ENCODE measurements at regions not wholly inside any gene's neighbourhood (a gene's known extent, or its start where the extent isn't known, plus 50 kb on each side); places are given as distances from the start of the nearest gene placed in this dataset.
A peak's percentile ranks its signal among the peaks of the same experiment; 100 is the strongest.
"Not testable (repeated sequence)": the region's sequence is repeated elsewhere in the genome, so short reads cannot be mapped to it uniquely, and the experiment has no call there.

DNA sequence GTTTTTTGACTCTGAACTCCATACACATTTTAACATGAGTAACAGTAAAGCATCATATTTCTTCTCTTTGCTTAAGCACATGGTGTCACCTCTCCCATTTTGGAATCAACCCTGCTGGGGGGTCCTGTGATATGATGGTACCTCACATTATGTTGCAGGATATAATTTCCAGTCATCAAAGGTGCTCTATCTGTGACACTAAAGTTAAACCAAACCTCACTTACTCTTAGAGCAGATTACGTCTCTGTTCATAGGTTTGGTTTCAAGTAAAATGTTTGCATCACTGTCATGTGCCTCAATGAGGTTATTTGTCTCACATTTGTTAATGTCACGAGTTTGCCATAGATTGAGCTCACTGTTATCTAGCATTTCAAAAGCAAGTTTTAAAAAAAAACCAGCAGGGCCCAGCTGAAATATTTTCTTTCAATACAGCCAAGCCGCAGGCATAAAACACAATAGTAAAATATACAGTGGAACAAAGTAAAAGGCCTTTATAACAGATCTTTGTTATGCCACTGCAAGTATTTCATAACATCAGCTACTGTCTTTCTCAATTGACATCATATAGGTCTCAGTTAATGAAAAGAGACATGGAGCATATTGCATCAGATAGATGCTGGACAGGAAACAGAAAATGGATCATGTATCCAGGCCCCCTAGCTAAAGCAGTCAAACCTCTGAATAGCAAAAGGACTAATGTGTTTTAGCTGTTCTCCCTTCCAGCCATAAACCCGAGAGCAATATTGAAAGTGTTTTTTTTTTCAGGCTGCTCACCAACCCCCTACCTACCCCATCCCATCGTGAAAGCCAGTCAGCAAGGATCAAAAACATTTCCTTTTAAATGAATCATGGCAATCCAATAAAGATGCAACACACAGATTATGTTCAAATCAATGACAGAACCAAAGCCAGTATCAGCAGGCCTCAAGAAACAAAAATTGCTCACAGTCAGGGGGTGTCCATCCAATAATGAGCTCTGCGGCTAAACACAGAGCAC lies 182.1 kb upstream of the ITGA1 start:
- DNase-seq (ENCODE audit: low read depth in 2 of 2) = peak in 1 of 2 experiments; percentile 0

DNA sequence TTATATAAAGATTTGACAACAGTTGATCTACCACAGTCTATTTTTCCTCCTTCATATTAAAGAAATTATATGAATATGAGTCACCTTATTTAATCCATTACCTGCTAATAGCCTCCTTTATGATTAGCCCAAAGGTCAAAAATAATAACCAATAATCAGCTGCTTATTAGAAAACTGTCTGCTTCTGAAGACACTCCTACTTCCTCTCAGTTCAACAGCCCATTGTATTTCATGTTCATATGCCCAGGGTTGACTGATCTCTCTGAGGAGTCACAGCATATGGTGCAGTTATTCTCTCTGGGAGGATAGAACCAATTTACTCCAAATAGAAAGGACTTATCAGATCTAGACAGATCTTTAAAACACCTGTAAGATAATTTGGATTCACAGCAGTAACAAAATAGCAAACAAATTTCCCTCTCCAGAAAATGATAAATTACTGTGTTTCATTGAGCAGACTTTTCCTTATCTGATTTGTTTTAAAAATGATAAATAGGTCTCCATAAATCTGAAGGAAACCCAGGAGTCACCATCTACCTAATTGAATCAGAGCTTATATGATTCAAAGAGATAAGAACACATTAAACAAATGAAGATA lies 180.4 kb upstream of the ITGA1 start:
- no peak for DNase-seq (ENCODE audit: low read depth in 2 of 2)

DNA sequence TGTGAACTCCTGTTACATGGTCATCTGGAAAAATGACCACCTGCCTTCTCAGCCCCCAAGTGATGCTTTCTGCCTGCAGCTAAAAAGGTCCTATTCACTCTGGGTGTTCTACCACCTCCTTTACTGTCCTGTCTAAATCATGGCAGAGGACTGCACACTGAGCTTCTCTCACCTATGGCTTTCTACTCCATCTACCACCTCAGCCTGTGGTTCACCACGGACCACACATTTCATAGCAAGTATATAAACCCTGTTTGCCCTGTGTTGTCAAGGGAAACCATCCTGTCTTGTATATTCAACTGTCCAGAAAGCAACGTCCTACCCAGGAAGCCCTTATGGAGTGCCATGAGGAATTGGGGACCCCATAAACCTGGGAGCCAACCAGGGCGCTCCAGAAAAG lies 167.4 kb upstream of the ITGA1 start:
- DNase-seq (ENCODE audit: low read depth in 2 of 2) = no peak

DNA sequence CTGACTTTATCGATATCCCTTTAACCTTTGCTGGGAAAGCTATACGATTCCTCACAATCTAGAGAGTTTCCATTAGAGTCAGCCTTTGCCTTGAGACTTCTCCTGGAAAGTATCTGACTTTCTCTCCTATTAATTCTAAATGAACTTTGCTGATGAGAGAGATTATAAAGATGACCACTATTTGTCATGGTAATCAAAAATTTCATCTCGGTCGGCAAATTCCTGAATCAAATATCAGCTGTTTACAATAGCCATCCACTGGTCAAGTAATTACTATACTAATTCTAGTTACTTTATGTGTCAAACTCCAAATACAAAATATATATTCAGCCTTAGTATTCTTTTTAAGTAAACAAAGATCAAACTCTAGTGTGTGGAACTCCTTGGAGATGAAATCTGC lies 164.4 kb upstream of the ITGA1 start:
- DNase-seq (ENCODE audit: low read depth in 2 of 2) = no peak

DNA sequence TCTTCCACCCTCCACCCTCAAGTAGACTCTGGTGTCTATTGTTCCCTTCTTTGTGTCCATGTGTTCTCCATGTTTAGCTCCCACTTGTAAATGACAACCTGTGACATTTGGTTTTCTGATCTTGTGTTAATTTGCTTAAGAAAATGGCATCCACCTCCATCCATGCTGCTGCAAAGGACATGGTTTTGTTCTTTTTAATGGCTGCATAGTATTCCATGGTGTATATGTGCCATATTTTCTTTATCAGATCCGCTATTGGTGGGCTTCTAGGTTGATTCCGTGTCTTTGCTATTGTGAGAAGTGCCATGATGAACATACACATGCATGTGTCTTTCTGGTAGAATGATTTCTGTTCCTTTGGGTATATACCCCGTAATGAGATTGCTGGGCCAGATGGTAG lies 163.4 kb upstream of the ITGA1 start:
- DNase-seq (ENCODE audit: low read depth in 2 of 2) = no peak

DNA sequence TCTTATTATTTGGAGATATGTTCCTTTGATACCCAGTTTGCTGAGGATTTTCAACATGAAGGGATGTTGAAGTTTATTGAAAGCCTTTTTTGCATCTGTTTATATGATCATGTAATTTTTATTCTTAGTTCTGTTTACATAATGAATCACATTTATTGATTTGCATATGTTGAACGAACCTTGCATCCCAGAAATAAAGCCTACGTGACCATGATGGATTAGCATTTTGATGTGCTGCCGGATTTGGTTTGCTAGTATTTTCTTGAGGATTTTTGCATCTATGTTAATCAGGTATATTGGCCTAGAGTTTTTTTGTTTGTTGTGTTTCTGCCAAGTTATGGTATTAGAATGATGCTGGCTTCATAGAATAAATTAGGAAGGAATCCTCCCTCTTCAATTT lies 161.4 kb upstream of the ITGA1 start:
- DNase-seq (ENCODE audit: low read depth in 2 of 2) = no peak

DNA sequence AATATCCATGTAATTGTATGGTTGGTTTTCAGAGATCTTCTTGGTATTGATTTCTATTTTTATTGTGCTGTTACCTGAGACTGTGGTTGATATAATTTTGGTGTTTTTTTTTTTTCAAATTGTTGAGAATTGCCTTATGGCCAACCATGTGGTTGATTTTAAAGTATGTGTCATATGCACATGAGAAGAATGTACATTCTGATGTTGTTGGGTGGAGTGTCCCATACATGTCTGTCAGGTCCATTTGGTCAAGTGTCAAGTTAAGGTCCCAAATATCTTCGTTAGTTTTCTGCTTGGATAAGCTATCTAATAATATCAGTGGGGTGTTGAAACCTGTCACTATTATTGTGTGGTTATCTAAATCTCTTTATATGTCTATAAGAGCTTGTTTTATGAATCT lies 160.0 kb upstream of the ITGA1 start:
- no peak for DNase-seq (ENCODE audit: low read depth in 2 of 2)

DNA sequence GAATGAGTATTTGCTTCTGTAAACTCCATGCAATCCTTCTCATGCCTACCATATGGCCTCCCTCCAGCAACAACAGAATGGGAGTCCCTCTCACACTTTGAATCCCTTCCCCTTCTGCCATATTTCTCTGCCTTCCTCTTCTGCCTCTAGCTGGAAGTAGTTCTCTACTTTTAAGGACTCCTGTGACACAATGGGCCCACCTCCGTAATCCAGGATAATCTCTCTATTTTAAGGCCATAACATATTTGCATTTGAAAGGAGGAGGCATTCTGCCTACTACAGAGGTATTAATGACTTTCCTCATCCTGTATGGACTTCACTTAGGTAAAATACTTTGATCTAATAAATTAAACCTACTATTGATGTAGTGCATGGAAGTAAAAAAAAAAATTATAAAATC lies 155.4 kb upstream of the ITGA1 start:
- DNase-seq (ENCODE audit: low read depth in 2 of 2) = no peak

DNA sequence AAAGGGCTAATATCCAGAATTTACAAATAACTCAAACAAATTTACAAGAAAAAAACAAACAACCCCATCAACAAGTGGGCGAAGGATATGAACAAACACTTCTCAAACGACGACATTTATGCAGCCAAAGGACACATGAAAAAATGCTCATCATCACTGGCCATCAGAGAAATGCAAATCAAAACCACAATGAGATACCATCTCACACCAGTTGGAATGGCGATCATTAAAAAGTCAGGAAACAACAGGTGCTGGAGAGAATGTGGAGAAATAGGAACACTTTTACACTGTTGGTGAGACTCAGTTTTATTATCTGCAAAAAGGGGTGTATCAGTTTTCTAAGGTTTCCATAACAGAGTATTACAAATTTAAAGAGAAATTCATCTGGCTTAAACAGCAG lies 153.5 kb upstream of the ITGA1 start:
- not testable (repeated sequence) for DNase-seq (ENCODE audit: low read depth in 2 of 2)

DNA sequence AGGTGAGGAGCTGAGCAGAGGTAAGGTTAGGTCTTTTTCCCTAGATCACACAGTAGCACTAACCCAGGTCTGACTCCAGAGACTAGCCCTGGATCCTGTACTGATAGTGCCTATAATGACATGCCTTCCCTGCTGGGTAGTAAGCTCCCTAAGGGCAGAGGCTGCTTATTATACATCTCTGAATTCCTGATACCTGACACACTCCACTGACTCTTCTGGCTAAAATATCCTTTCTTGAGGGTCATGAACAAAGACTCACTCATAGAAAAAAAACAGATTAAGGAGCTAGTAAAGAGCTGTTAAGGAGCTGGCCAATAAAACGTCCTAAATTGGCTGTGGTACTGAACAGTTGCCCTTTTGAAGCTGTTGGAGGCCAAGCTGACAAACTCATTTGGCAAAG lies 149.0 kb upstream of the ITGA1 start:
- DNase-seq (ENCODE audit: low read depth in 2 of 2) = no peak

DNA sequence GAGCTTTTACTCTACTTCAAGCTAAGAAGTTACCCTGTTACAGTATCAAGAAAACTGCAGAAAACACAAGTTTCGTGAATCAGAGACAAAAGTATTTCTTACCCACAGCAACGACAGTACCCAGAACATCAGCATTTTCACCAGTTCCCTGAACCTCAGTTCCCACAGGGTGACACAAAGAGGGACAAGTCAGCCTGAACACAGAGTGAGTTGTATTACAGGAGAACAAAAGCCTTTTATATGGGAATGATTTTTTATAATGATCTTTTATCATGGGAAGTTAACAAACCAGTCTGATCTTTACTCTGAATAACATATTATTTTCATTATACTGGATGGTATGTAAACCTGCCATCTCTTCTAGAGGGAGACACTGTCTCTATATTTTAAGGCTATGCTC lies 139.0 kb upstream of the ITGA1 start:
- no peak for DNase-seq (ENCODE audit: low read depth in 2 of 2)

DNA sequence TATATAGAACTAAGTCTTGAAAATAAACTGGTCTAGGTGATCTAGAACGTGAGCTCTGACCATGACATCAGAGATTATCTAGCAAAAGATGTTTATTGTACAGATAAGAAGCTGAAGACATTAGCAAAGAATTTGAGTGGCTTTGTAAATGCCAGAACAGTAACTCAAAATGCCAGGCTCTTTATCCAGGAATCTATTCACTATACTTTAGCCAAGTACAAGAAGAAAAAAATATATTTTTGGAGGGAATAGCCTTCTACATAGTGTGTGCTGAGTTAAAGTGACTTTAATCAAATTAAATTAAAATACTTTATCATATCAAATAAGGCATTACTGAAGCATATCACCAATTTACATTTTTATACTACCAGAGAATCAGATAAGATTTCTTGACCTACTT lies 132.6 kb upstream of the ITGA1 start:
- DNase-seq (ENCODE audit: low read depth in 2 of 2) = no peak

DNA sequence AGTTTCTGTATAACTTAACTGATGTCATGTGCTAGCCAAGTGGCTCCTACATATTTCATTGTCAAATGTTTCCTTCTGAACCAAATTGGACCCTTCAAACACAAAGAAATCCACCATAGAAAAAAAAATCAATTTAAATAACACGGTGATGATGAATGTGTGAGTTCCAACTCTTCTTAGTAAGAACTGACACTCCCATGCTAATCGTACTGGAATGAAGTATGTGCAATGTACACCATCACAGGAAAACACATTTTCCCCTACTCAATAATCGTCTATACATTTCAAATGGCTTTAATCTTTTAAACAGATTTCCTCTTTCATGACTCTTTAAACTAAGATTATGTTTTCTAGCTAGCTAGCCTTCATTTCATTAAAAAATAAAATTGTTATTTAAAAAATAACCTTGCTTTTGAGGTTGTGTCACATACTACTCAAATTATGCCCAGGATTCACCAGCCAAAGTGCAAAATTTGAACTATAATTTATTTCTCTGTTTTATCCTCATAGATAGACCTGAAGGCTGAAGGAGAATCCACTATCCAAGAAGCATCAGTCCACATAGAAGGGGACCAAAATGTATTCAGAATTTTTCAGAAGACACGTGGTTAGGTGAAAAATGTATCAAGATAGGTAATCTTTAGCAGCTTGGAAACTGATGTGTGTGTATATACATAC lies 131.0 kb upstream of the ITGA1 start:
- no peak for DNase-seq (ENCODE audit: low read depth in 2 of 2)

DNA sequence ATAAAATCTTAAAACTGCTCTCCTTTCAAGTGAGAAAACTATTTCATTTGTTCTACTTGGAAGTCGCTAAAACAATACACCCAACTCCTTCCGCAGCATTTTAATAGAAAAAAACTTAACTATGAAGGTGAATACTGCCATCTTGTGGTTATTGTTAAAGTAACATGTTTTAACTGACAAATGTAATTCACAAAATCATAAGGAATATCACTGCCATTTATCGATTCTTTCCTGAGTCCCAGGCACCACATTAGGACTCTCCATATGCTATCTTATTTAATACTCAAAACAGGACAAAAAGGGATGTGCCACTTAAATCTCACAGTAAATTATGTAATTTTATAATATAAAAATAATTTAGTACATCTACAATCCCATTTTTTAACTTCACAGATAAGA lies 130.5 kb upstream of the ITGA1 start:
- no peak for DNase-seq (ENCODE audit: low read depth in 2 of 2)

DNA sequence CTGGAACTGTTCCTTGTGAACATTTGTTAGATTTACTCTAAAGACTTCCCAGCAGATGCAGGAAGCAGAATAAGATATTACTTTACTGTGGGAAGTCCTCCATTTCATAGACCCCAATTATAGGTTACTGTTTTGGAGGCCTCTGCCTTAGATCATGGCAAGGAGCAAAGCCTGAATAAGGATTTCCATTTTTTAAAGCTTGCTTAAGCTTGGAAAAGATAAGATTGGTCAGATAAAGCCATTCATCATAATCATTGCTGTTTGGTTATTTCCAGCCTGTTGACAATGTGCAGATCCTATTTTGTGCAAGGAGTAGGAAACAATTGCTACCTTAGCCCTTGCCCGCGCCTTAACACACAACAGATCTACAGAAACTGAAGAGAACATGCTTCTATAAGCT lies 129.5 kb upstream of the ITGA1 start:
- no peak for DNase-seq (ENCODE audit: low read depth in 2 of 2)

DNA sequence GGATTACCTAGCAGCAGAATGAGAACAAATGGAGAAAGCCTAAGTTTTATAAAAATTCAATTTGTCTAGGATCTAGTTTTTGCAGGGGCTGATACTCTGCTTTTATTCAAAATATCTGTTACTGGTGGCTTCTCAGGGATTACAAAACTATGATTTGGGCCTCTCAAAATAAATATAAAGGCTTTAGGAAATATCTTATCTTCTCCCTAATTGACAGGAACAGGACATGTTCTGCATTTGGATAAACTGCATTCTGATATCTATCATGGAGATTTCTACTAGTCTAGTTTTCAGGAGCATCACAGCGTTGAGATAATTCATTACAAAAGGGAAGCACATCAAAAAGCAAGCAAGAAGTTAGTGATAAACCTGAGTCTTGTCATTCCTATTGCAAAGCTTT lies 127.1 kb upstream of the ITGA1 start:
- no peak for DNase-seq (ENCODE audit: low read depth in 2 of 2)

DNA sequence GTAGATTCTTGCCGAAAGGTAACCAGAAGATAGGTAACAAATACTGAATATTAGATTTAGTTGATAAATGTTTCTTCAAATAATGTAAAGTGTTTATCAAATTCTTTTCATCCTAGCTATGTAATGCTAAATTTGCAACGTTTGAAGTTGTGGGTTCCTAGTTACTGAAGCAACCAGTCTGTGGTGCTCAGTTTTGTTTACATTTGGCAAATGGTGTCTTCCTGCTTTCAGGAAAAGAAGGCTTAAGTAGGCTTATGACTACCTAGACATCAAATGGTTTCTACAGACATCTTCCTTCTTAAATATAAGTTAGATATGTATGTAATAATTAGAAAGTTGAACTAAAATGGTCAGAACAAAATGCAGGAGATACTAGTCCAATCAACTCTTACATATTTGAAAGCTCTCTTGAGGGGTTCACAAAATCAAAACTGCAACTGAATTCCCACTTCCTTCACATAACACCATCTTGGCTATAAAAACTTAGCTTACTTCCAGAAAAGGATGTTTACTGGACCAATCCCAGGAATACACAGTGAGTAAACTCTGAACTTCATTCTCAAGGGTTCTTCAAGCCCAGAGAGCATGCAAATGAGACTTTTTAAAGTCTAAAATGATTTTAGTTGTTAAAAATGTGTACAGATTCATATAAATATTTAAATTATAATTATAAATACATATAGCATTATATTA lies 125.7 kb upstream of the ITGA1 start:
- no peak for DNase-seq (ENCODE audit: low read depth in 2 of 2)

DNA sequence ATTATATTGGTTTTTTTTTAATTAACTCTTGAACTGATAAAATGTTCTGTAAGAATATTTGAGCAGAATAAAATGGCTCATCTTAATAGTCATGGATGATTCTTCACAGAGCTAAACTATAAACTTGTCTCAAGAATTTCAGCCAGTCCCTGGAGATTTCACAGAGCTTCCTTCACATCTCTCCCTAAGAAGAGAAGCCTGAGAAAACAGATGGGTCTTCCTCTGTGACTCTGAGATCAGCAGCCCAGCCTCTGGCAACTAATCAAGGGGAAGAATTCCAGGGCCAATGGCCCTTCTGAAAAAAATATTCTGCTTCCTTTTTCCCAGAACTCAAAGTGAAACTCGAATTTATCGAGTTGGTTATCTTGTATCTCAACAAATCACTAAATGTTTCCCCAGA lies 122.2 kb upstream of the ITGA1 start:
- no peak for DNase-seq (ENCODE audit: low read depth in 2 of 2)

DNA sequence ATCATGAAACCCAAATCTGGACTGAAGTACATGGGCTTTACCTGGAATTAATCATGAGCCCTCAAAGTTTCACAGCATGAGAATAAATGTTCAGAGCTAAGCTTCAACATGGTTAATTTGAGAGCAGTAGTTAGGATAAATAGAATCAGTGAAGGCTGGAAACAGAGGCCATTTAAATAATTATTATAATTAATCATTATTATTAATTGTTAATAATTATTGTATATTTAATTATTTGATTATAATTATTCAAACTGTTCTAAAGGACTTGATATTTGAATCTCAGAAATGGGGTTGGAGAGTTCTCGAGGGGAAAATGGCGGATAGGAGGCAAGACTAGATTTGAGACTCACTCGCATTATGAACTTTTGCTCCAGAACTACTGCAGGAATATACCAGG lies 119.6 kb upstream of the ITGA1 start:
- DNase-seq (ENCODE audit: low read depth in 2 of 2) = no peak

DNA sequence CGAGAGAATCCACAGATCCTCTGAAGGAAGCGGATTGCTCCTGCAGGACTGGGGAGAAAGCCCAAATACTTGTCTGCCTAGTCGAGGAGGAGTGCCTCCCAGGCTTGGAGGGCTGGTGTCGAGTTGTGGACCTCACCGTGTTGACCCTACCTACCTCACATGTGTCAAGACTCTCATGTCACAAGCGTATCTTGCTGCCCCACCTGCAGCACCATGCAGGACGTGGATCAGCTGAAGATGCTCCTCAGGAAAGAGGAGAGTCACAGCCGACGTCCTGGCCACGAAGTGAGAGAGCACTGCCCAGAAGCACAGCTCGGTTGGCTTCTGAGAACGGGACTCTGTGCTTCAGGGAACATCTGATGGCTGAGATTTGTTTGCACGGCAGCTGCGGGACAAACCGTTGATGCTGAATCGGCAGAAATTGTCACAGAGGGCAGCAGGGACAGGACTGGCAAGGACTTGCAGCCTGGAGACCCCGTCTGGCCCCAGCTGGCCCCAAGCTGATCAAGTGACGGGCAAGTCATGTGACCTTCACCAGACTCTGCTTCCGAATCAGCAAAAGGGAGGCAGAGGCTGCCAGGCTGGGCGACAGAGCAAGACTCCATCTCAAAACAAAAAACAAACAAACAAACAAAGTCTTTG lies 119.1 kb upstream of the ITGA1 start:
- DNase-seq (ENCODE audit: low read depth in 2 of 2) = no peak

DNA sequence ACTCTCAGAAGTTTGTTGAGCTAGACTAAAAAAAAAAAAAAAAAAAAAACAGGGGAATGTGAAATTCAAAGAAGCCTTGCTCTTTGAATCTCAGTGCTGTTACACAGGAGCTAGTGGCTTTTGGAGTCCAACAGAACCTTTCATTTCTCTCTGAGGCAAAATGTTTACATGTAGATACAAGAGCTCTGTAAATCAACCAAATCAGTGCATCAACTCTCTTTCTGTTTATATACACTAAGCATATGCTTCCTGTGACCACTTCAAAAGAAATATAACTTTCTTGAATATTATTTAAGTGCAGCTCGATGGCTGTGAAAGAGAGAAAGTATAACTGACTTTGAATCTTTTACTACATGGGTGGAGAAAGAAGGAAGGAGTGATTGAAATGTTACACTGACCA lies 115.3 kb upstream of the ITGA1 start:
- DNase-seq (ENCODE audit: low read depth in 2 of 2) = no peak

DNA sequence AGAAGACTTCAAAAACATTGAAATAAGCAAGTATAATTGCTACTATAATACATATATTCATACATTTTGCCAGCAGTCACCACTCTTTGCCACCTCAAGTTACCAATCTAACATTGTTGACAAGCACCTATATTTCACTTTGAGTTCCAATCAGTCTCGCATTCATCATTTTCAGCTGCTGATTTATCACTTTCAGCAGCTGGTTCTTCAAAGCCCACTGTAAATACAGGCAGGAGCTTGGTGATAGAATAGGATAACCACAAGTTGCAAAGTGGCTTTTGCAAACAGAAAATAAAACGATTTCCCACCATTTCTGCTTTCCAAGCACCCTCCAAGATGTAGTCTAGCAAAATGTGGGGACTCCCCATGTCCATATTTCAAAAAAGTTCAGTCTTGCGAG lies 114.2 kb upstream of the ITGA1 start:
- DNase-seq (ENCODE audit: low read depth in 2 of 2) = no peak
